HepG2 (cell line): ENCODE measurements at regions not wholly inside any gene's neighbourhood (a gene's known extent, or its start where the extent isn't known, plus 50 kb on each side); places are given as distances from the start of the nearest gene placed in this dataset.

ENCODE experiments used
- EED ChIP-seq: sonication (generic); formaldehyde crosslinking; IDR thresholded peaks from 2 replicates; pipeline ENCODE4 v1.5.0; 2020; ENCODE audit warnings: mild to moderate bottlenecking, missing genetic modification reagents
- FOXA1 ChIP-seq, 2 experiments: fragments of 450-650 bp in 1 of 2; sonication (generic) in 1 of 2; formaldehyde crosslinking in 1 of 2; IDR thresholded peaks; 2 replicates each; pipeline versions ENCODE4 v1.4.0 to v1.6.1; 2016 to 2020; ENCODE audit warnings: missing genetic modification reagents in 1 of 2
- PHF8 ChIP-seq: sonication (generic); formaldehyde crosslinking; IDR thresholded peaks from 2 replicates; pipeline ENCODE4 v1.5.0; 2020; ENCODE audit warnings: missing genetic modification reagents
- RBAK ChIP-seq: sonication (generic); formaldehyde crosslinking; IDR thresholded peaks from 2 replicates; pipeline ENCODE4 v1.5.1; 2020; ENCODE audit warnings: mild to moderate bottlenecking, missing genetic modification reagents
- ZNF230 ChIP-seq: sonication (generic); formaldehyde crosslinking; IDR thresholded peaks from 2 replicates; pipeline ENCODE4 v1.4.0; 2020; ENCODE audit warnings: mild to moderate bottlenecking, missing genetic modification reagents
- TF ChIP-seq, protein P1 (sequence below): sonication (generic); formaldehyde crosslinking; IDR thresholded peaks from 2 replicates; pipeline ENCODE4 v1.4.0; 2020; ENCODE audit warnings: mild to moderate bottlenecking, missing genetic modification reagents
- TF ChIP-seq, protein P2 (sequence below): sonication (generic); formaldehyde crosslinking; IDR thresholded peaks from 2 replicates; pipeline ENCODE4 v1.4.0; 2020; ENCODE audit warnings: missing genetic modification reagents
- TF ChIP-seq, protein P3 (sequence below): sonication (generic); formaldehyde crosslinking; IDR thresholded peaks from 2 replicates; pipeline ENCODE4 v1.5.0; 2020; ENCODE audit warnings: missing genetic modification reagents
- TF ChIP-seq, protein P4 (sequence below): sonication (generic); formaldehyde crosslinking; IDR thresholded peaks from 2 replicates; pipeline ENCODE4 v1.5.1; 2020; ENCODE audit warnings: missing genetic modification reagents, mild to moderate bottlenecking, borderline replicate concordance

DNA sequence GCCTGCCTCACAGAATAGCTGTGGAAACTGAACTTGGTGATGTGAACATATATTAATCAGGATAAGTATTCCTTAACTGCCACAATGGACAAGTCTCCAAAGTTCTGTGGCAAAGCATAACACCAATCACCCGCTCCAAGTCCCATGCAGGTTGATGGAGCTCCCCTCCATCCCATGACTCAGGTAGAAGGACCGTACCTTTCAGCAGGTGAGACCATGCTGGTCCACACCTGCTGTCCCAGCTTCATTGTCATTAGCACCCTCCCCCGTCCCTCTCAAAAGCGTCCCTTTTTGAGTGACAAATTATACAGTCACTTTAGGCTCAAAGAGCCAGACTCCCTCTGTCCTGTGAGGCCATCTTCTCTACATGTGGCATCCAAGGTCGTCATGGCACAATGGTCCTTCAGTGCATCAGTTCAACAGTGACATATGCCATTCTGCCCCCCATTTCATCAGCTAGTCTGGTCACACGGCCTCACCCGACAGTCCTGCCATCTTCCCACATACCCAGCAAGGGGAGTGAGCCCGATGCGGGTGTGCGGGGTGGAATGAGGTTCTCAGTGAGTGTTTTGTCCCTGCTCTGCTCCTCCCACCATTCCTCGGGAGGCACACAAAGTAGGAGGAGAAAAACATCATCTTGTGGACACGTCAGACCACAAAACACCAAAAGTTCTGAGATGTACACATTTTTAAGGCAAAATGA, 136.7 kb upstream of the MYCN start (continued):
- TF ChIP-seq FOXA1 (IDR thresholded peaks at IDR 0.05): no peak
- TF ChIP-seq FOXA1 (CRISPR knock-in tag; IDR thresholded peaks at IDR 0.05): no peak
- TF ChIP-seq, protein P1, sequence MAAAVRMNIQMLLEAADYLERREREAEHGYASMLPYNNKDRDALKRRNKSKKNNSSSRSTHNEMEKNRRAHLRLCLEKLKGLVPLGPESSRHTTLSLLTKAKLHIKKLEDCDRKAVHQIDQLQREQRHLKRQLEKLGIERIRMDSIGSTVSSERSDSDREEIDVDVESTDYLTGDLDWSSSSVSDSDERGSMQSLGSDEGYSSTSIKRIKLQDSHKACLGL (CRISPR knock-in tag): no peak
- TF ChIP-seq ZNF230 (CRISPR knock-in tag): no peak
- no peak for TF ChIP-seq RBAK (CRISPR knock-in tag)
- no peak for TF ChIP-seq PHF8 (CRISPR knock-in tag)
- TF ChIP-seq, protein P2, sequence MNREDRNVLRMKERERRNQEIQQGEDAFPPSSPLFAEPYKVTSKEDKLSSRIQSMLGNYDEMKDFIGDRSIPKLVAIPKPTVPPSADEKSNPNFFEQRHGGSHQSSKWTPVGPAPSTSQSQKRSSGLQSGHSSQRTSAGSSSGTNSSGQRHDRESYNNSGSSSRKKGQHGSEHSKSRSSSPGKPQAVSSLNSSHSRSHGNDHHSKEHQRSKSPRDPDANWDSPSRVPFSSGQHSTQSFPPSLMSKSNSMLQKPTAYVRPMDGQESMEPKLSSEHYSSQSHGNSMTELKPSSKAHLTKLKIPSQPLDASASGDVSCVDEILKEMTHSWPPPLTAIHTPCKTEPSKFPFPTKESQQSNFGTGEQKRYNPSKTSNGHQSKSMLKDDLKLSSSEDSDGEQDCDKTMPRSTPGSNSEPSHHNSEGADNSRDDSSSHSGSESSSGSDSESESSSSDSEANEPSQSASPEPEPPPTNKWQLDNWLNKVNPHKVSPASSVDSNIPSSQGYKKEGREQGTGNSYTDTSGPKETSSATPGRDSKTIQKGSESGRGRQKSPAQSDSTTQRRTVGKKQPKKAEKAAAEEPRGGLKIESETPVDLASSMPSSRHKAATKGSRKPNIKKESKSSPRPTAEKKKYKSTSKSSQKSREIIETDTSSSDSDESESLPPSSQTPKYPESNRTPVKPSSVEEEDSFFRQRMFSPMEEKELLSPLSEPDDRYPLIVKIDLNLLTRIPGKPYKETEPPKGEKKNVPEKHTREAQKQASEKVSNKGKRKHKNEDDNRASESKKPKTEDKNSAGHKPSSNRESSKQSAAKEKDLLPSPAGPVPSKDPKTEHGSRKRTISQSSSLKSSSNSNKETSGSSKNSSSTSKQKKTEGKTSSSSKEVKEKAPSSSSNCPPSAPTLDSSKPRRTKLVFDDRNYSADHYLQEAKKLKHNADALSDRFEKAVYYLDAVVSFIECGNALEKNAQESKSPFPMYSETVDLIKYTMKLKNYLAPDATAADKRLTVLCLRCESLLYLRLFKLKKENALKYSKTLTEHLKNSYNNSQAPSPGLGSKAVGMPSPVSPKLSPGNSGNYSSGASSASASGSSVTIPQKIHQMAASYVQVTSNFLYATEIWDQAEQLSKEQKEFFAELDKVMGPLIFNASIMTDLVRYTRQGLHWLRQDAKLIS (CRISPR knock-in tag): no peak
- TF ChIP-seq, protein P3, sequence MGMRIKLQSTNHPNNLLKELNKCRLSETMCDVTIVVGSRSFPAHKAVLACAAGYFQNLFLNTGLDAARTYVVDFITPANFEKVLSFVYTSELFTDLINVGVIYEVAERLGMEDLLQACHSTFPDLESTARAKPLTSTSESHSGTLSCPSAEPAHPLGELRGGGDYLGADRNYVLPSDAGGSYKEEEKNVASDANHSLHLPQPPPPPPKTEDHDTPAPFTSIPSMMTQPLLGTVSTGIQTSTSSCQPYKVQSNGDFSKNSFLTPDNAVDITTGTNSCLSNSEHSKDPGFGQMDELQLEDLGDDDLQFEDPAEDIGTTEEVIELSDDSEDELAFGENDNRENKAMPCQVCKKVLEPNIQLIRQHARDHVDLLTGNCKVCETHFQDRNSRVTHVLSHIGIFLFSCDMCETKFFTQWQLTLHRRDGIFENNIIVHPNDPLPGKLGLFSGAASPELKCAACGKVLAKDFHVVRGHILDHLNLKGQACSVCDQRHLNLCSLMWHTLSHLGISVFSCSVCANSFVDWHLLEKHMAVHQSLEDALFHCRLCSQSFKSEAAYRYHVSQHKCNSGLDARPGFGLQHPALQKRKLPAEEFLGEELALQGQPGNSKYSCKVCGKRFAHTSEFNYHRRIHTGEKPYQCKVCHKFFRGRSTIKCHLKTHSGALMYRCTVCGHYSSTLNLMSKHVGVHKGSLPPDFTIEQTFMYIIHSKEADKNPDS (CRISPR knock-in tag): no peak
- TF ChIP-seq, protein P4, sequence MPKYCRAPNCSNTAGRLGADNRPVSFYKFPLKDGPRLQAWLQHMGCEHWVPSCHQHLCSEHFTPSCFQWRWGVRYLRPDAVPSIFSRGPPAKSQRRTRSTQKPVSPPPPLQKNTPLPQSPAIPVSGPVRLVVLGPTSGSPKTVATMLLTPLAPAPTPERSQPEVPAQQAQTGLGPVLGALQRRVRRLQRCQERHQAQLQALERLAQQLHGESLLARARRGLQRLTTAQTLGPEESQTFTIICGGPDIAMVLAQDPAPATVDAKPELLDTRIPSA (CRISPR knock-in tag): no peak
- TF ChIP-seq EED (CRISPR knock-in tag): no peak
- TF ChIP-seq, all 625 proteins: peak for 0
